Gastrocnemius medialis (tissue), 4 donors: ENCODE measurements at regions not wholly inside any gene's neighbourhood (a gene's known extent, or its start where the extent isn't known, plus 50 kb on each side); places are given as distances from the start of the nearest gene placed in this dataset.

Experiments
- ATAC-seq, 2 donors: fragments of 150-250 bp; one replicate each; pipeline ENCODE4 v1.9.1; 2016
- DNase-seq, 2 donors: peaks; one replicate each; pipeline ENCODE4 v3.0.0-alpha.2; 2019
- H3K27ac ChIP-seq, 4 donors: fragments of 200-600 bp; sonication (generic); 1 replicate in 1 of 4; 2 replicates in 3 of 4; pipeline ENCODE4 v1.5.1; 2016 to 2018; ENCODE audit warnings: mild to moderate bottlenecking in 2 of 4, moderate library complexity in 1 of 4
- H3K27me3 ChIP-seq, 3 donors: fragments of 200-600 bp; sonication (generic) in 2 of 3; 1 replicate in 1 of 3; 2 replicates in 2 of 3; pipeline versions ENCODE4 v1.5.1 to v1.6.0; 2016 to 2019; ENCODE audit warnings: mild to moderate bottlenecking in 1 of 3, moderate library complexity in 1 of 3
- H3K36me3 ChIP-seq, 2 donors: fragments of 200-600 bp; sonication (generic) in 1 of 2; one replicate each; pipeline ENCODE4 v1.5.1; 2017 to 2018
- H3K4me1 ChIP-seq, 2 donors: fragments of 200-600 bp; sonication (generic) in 1 of 2; one replicate each; pipeline ENCODE4 v1.5.1; 2016 to 2017; ENCODE audit warnings: mild to moderate bottlenecking in 2 of 2
- H3K4me3 ChIP-seq, 4 donors: fragments of 200-600 bp; sonication (generic) in 3 of 4; 1 replicate in 1 of 4; 2 replicates in 3 of 4; pipeline ENCODE4 v1.5.1; 2016 to 2019; ENCODE audit warnings: mild to moderate bottlenecking in 2 of 4
- H3K9me3 ChIP-seq, 3 donors: fragments of 200-600 bp; sonication (generic) in 2 of 3; 1 replicate in 1 of 3; 2 replicates in 2 of 3; pipeline ENCODE4 v1.5.1; 2016 to 2019
- CTCF ChIP-seq, 5 experiments: fragments of 450-650 bp in 3 of 5; fragments of 200-600 bp in 2 of 5; sonication (generic) in 2 of 5; IDR thresholded peaks in 4 of 5; conservative IDR thresholded peaks in 1 of 5; 1 replicate in 4 of 5; 2 replicates in 1 of 5; pipeline ENCODE4 v1.5.1; 2016 to 2019; ENCODE audit warnings: antibody characterized with exemption in 5 of 5, mild to moderate bottlenecking in 3 of 5, moderate library complexity in 3 of 5
- POLR2A ChIP-seq, 2 donors: fragments of 450-650 bp; IDR thresholded peaks; one replicate each; pipeline ENCODE4 v1.6.1; 2017; ENCODE audit warnings: antibody characterized with exemption in 2 of 2, mild to moderate bottlenecking in 2 of 2, moderate library complexity in 2 of 2
- in situ Hi-C, 4 donors: fragments of 200-750 bp; cut with MboI; loops; one replicate each; pipeline versions ENCODE4 v1.15.0 to v1.8.0; 2017; ENCODE audit warnings: low sequenced_read_pairs in 4 of 4
- intact Hi-C: fragments of 100-400 bp; cut with DNase I; formaldehyde crosslinking; loops from one replicate; pipeline ENCODE4 v1.15.1; 2023; ENCODE audit warnings: low total_unique reads

- Histone ChIP-seq H3K4me1 (no peaks in the 10 kb centered on the region), H3K9me3 (no peaks in the 10 kb centered on the region), H3K4me3 (no peak overlapping the region), H3K36me3 (no peaks in the 10 kb centered on the region), H3K27me3 (no peaks in the 10 kb centered on the region), H3K27ac (no peak overlapping the region)
- intact Hi-C loops = no loop called here
- no peak for TF ChIP-seq POLR2A (IDR thresholded peaks at IDR 0.05)
- TF ChIP-seq CTCF (IDR thresholded peaks at IDR 0.05 in 4 of 5, conservative IDR thresholded peaks at IDR 0.05 in 1 of 5) = no peak
- no peak for DNase-seq
- in situ Hi-C loops = no loop called here
- ATAC-seq = no peak
Observed at GRCh38 chr2:185227391-185227790, 511.2 kb upstream of the FSIP2 start.

GRCh38 chr2:185239491-185239890 is 499.1 kb upstream of the FSIP2 start:
- no peaks in the 10 kb centered on the region for H3K27me3 ChIP-seq
- H3K9me3 ChIP-seq = no peaks in the 10 kb centered on the region
- no peaks in the 10 kb centered on the region for H3K4me1 ChIP-seq
- intact Hi-C loops = no loop called here
- TF ChIP-seq POLR2A (IDR thresholded peaks at IDR 0.05) (no peak), CTCF (IDR thresholded peaks at IDR 0.05 in 4 of 5, conservative IDR thresholded peaks at IDR 0.05 in 1 of 5) (no peak)
- H3K36me3 ChIP-seq = no peaks in the 10 kb centered on the region
- H3K4me3 ChIP-seq = no peak overlapping the region
- DNase-seq (no peak), ATAC-seq (no peak)
- in situ Hi-C loops = no loop called here
- H3K27ac ChIP-seq = no peak overlapping the region

- no peak overlapping the region for H3K27ac ChIP-seq
- no peaks in the 10 kb centered on the region for H3K27me3 ChIP-seq
- ATAC-seq (no peak), DNase-seq (no peak)
- TF ChIP-seq POLR2A (IDR thresholded peaks at IDR 0.05) (no peak), CTCF (IDR thresholded peaks at IDR 0.05 in 4 of 5, conservative IDR thresholded peaks at IDR 0.05 in 1 of 5) (no peak)
- no peak overlapping the region for H3K4me3 ChIP-seq
- no peaks in the 10 kb centered on the region for H3K36me3 ChIP-seq
- no peaks in the 10 kb centered on the region for H3K9me3 ChIP-seq
- intact Hi-C loops = no loop called here
- in situ Hi-C loops = no loop called here
- no peaks in the 10 kb centered on the region for H3K4me1 ChIP-seq
Observed at GRCh38 chr2:185240796-185241195, 497.8 kb upstream of the FSIP2 start.

- H3K36me3 ChIP-seq = no peaks in the 10 kb centered on the region
- in situ Hi-C loops (no loop called here), intact Hi-C loops (no loop called here)
- H3K27me3 ChIP-seq = no peaks in the 10 kb centered on the region
- DNase-seq = no peak
- ATAC-seq = no peak
- TF ChIP-seq CTCF (IDR thresholded peaks at IDR 0.05 in 4 of 5, conservative IDR thresholded peaks at IDR 0.05 in 1 of 5) (no peak), POLR2A (IDR thresholded peaks at IDR 0.05) (no peak)
- no peak overlapping the region for H3K27ac ChIP-seq
- H3K4me3 ChIP-seq = no peak overlapping the region
- no peaks in the 10 kb centered on the region for H3K4me1 ChIP-seq
- H3K9me3 ChIP-seq = no peaks in the 10 kb centered on the region
Observed at GRCh38 chr2:185241556-185241955, 497.0 kb upstream of the FSIP2 start.

- in situ Hi-C loops = no loop called here
- no peak for ATAC-seq
Observed at GRCh38 chr2:185242462-185242861, 496.1 kb upstream of the FSIP2 start.

More at GRCh38 chr2:185242462-185242861, 496.1 kb upstream of the FSIP2 start:
- no peak overlapping the region for H3K27ac ChIP-seq
- TF ChIP-seq CTCF (IDR thresholded peaks at IDR 0.05 in 4 of 5, conservative IDR thresholded peaks at IDR 0.05 in 1 of 5) (no peak), POLR2A (IDR thresholded peaks at IDR 0.05) (no peak)
- H3K27me3 ChIP-seq = no peaks in the 10 kb centered on the region
- no peaks in the 10 kb centered on the region for H3K36me3 ChIP-seq
- intact Hi-C loops = no loop called here
- H3K9me3 ChIP-seq = no peaks in the 10 kb centered on the region
- no peak for DNase-seq
- no peaks in the 10 kb centered on the region for H3K4me1 ChIP-seq
- H3K4me3 ChIP-seq = no peak overlapping the region
